ENCODE measurements at regions not wholly inside any gene's neighbourhood (a gene's known extent, or its start where the extent isn't known, plus 50 kb on each side); places are given as distances from the start of the nearest gene placed in this dataset.

- TF ChIP-seq YY1 (IDR thresholded peaks at IDR 0.05; ENCODE audit: insufficient read depth, insufficient read length) (no peak), SUZ12 (IDR thresholded peaks at IDR 0.05; ENCODE audit: extremely low read depth, insufficient read depth, insufficient read length) (no peak), ZNF274 (IDR thresholded peaks at IDR 0.05; ENCODE audit: low read depth, low read length) (no peak)
Observed at GRCh38 chr13:73177017-73177416, 118.2 kb downstream of the KLF5 start.
